IMR-90 (cell line): ENCODE measurements at regions not wholly inside any gene's neighbourhood (a gene's known extent, or its start where the extent isn't known, plus 50 kb on each side); places are given as distances from the start of the nearest gene placed in this dataset.

Experiments used
- ATAC-seq: fragments of 200-7000 bp; cut with Tn5 transposase; 2 replicates; pipeline ENCODE4 v1.9.1; 2020; ENCODE audit warnings: low read depth, mild to moderate bottlenecking, moderate library complexity
- BruUV-seq: library from RNA; stranded (reverse); fragments of 400-500 nt; replicated peaks from 2 replicates; lab custom pipeline; 2021; lab: Mats Ljungman, UMichigan
- CTCF ChIA-PET: fragments of 300-600 bp; formaldehyde crosslinking; extraction: SDS; loops from one replicate; lab custom pipeline; 2021; ENCODE audit warnings: antibody characterized with exemption; lab: Yijun Ruan, JAX
- POLR2A ChIA-PET: fragments of 300-600 bp; sonication (Branson Sonifier 250); formaldehyde crosslinking; loops from one replicate; lab custom pipeline; 2022; ENCODE audit warnings: antibody characterized with exemption; ENCODE audit not compliant: unreplicated experiment; lab: Charles Lee
- DNase-seq: peaks from one replicate; pipeline ENCODE4 v3.0.0; 2013
- H2AFZ ChIP-seq: replicated peaks from 2 replicates; pipeline ENCODE3; 2013; ENCODE audit warnings: low read length, mild to moderate bottlenecking; ENCODE audit not compliant: poor library complexity
- H2AK5ac ChIP-seq: 2 replicates; pipeline ENCODE4 v1.6.1; 2013; ENCODE audit warnings: low read depth, low read length, inconsistent platforms
- H2AK9ac ChIP-seq: replicated peaks from 2 replicates; pipeline ENCODE3; 2013; ENCODE audit warnings: mild to moderate bottlenecking, low read depth, low read length, moderate library complexity; ENCODE audit not compliant: poor library complexity
- H2BK120ac ChIP-seq: 2 replicates; pipeline ENCODE4 v1.6.1; 2013; ENCODE audit warnings: low read depth, low read length, inconsistent platforms
- H2BK15ac ChIP-seq: 3 replicates; pipeline ENCODE4 v1.6.1; 2013; ENCODE audit warnings: low read depth, low read length, inconsistent platforms
- H2BK20ac ChIP-seq: 2 replicates; pipeline ENCODE4 v1.6.1; 2013; ENCODE audit warnings: low read depth, mild to moderate bottlenecking, inconsistent platforms, low read length, moderate library complexity
- H2BK5ac ChIP-seq: 2 replicates; pipeline ENCODE4 v1.6.1; 2013; ENCODE audit warnings: mild to moderate bottlenecking, low read depth, low read length, inconsistent platforms; ENCODE audit not compliant: poor library complexity, severe bottlenecking
- H3K14ac ChIP-seq: replicated peaks from 2 replicates; pipeline ENCODE4 v1.6.1; 2013; ENCODE audit warnings: low read depth, low read length, inconsistent platforms
- H3K18ac ChIP-seq: 2 replicates; pipeline ENCODE4 v1.6.1; 2013; ENCODE audit warnings: low read depth, low read length, control low read depth
- H3K23ac ChIP-seq: 2 replicates; pipeline ENCODE4 v1.6.1; 2013; ENCODE audit warnings: low read depth, low read length, inconsistent platforms
- H3K27ac ChIP-seq: 2 replicates; pipeline ENCODE4 v1.5.1; 2013; ENCODE audit warnings: mild to moderate bottlenecking, control low read depth, low read length; ENCODE audit not compliant: insufficient read depth
- H3K27me3 ChIP-seq: 2 replicates; pipeline ENCODE4 v1.6.1; 2013; ENCODE audit warnings: low read length; ENCODE audit not compliant: control insufficient read depth, insufficient read depth
- H3K36me3 ChIP-seq: 2 replicates; pipeline ENCODE4 v1.6.1; 2013; ENCODE audit warnings: low read length, mixed read lengths; ENCODE audit not compliant: control insufficient read depth, insufficient read depth
- H3K4ac ChIP-seq: 2 replicates; pipeline ENCODE4 v1.6.1; 2013; ENCODE audit warnings: low read depth, low read length, inconsistent platforms
- H3K4me1 ChIP-seq: 2 replicates; pipeline ENCODE4 v1.6.1; 2013; ENCODE audit warnings: low read length, mixed read lengths; ENCODE audit not compliant: control insufficient read depth, insufficient read depth
- H3K4me2 ChIP-seq: 2 replicates; pipeline ENCODE4 v1.6.1; 2013; ENCODE audit warnings: low read depth, mild to moderate bottlenecking, control low read depth, low read length, moderate library complexity
- H3K4me3 ChIP-seq: 2 replicates; pipeline ENCODE4 v1.5.1; 2013; ENCODE audit warnings: low read depth, mild to moderate bottlenecking, control low read depth, low read length, moderate library complexity; ENCODE audit not compliant: insufficient read depth
- H3K56ac ChIP-seq: 2 replicates; pipeline ENCODE4 v1.6.1; 2013; ENCODE audit warnings: low read length, inconsistent platforms; ENCODE audit not compliant: insufficient read depth; ENCODE audit errors: extremely low read depth
- H3K79me1 ChIP-seq, 2 experiments: 2 replicates each; pipeline ENCODE4 v1.6.1; 2013; ENCODE audit warnings: low read length in 2 of 2, inconsistent platforms in 1 of 2, low read depth in 1 of 2
- H3K9ac ChIP-seq: 2 replicates; pipeline ENCODE4 v1.6.1; 2013; ENCODE audit warnings: low read depth, low read length, control low read depth
- H3K9me1 ChIP-seq: 2 replicates; pipeline ENCODE4 v1.6.1; 2013; ENCODE audit warnings: low read length, inconsistent platforms; ENCODE audit not compliant: insufficient read depth
- H3K9me3 ChIP-seq: 2 replicates; pipeline ENCODE4 v1.6.1; 2013; ENCODE audit warnings: low read length; ENCODE audit not compliant: control insufficient read depth, insufficient read depth
- H4K20me1 ChIP-seq: 2 replicates; pipeline ENCODE4 v1.6.1; 2013; ENCODE audit warnings: low read length, inconsistent platforms; ENCODE audit not compliant: insufficient read depth
- H4K5ac ChIP-seq: 2 replicates; pipeline ENCODE4 v1.6.1; 2013; ENCODE audit warnings: mild to moderate bottlenecking, low read depth, low read length, control low read depth
- H4K8ac ChIP-seq, 2 experiments: 2 replicates each; pipeline ENCODE4 v1.6.1; 2013; ENCODE audit warnings: low read depth in 2 of 2, low read length in 2 of 2, control low read depth in 1 of 2, inconsistent platforms in 1 of 2
- H4K91ac ChIP-seq: 2 replicates; pipeline ENCODE4 v1.6.1; 2013; ENCODE audit warnings: low read depth, low read length, inconsistent platforms; ENCODE audit not compliant: insufficient read depth
- BHLHE40 ChIP-seq: fragments of 150-350 bp; IDR thresholded peaks from 2 replicates; pipeline ENCODE4 v1.6.1; 2016; ENCODE audit warnings: mild to moderate bottlenecking, low read depth, low read length
- CEBPB ChIP-seq: IDR thresholded peaks from 2 replicates; pipeline ENCODE4 v1.6.1; 2012; ENCODE audit warnings: low read depth, low read length, improper control_type of control experiment
- CHD1 ChIP-seq: IDR thresholded peaks from 2 replicates; pipeline ENCODE4 v1.6.1; 2012; ENCODE audit warnings: low read depth, low read length, improper control_type of control experiment
- FOS ChIP-seq: fragments of 150-350 bp; IDR thresholded peaks from 2 replicates; pipeline ENCODE4 v1.6.1; 2016; ENCODE audit warnings: low read depth, low read length
- MAFK ChIP-seq: IDR thresholded peaks from 2 replicates; pipeline ENCODE4 v1.6.1; 2012; ENCODE audit warnings: low read depth, low read length, improper control_type of control experiment
- MAZ ChIP-seq: IDR thresholded peaks from 2 replicates; pipeline ENCODE4 v1.6.1; 2012; ENCODE audit warnings: low read depth, mild to moderate bottlenecking, low read length, improper control_type of control experiment, moderate library complexity, borderline replicate concordance
- MXI1 ChIP-seq: IDR thresholded peaks from 2 replicates; pipeline ENCODE4 v1.6.1; 2012; ENCODE audit warnings: low read depth, mild to moderate bottlenecking, low read length, moderate library complexity, borderline replicate concordance
- NFE2L2 ChIP-seq: fragments of 150-350 bp; IDR thresholded peaks from 2 replicates; pipeline ENCODE4 v1.6.1; 2016; ENCODE audit warnings: low read depth, mild to moderate bottlenecking, low read length
- POLR2A ChIP-seq: IDR thresholded peaks from 2 replicates; pipeline ENCODE4 v1.6.1; 2012; ENCODE audit warnings: mild to moderate bottlenecking, low read depth, low read length
- RAD21 ChIP-seq: IDR thresholded peaks from 2 replicates; pipeline ENCODE4 v1.6.1; 2012; ENCODE audit warnings: low read length, improper control_type of control experiment
- RCOR1 ChIP-seq: IDR thresholded peaks from 2 replicates; pipeline ENCODE4 v1.6.1; 2012; ENCODE audit warnings: mild to moderate bottlenecking, low read length, improper control_type of control experiment; ENCODE audit not compliant: insufficient replicate concordance
- RFX5 ChIP-seq: IDR thresholded peaks from 2 replicates; pipeline ENCODE4 v1.8.0; 2012; ENCODE audit warnings: low read depth, mild to moderate bottlenecking, low read length, moderate library complexity
- SMC3 ChIP-seq: fragments of 150-350 bp; IDR thresholded peaks from 2 replicates; pipeline ENCODE4 v1.6.1; 2016; ENCODE audit warnings: low read depth, mild to moderate bottlenecking, antibody characterized with exemption, low read length, moderate library complexity
- WGBS, 2 experiments: methylation state at CpG; one replicate each; pipeline versions ENCODE4 v1.1.5 to v1.1.7; 2013; ENCODE audit warnings: missing lambda C conversion rate in 2 of 2; ENCODE audit not compliant: insufficient read length in 1 of 2; ENCODE audit errors: extremely low coverage in 2 of 2; 5-methylcytosine and 5-hydroxymethylcytosine counted together
- dilution Hi-C: fragments of 300-500 bp; cut with HindIII; formaldehyde crosslinking; loops from one replicate; pipeline ENCODE4 v1.14.3; 2018; ENCODE audit warnings: low sequenced_read_pairs; ENCODE audit not compliant: unreplicated experiment
- in situ Hi-C: fragments of 300-500 bp; cut with MboI; formaldehyde crosslinking; loops from 3 replicates; pipeline ENCODE4 v1.14.3; 2019; ENCODE audit warnings: low sequenced_read_pairs, inconsistent platforms, mixed read lengths
- intact Hi-C: fragments of 100-400 bp; cut with micrococcal nuclease; formaldehyde crosslinking; loops from 2 replicates; pipeline ENCODE4 v1.10.0; 2022
- TF ChIP-seq, protein P1 (sequence below): fragments of 150-350 bp; IDR thresholded peaks from 2 replicates; pipeline ENCODE4 v1.6.1; 2016; ENCODE audit warnings: low read depth, mild to moderate bottlenecking, low read length, moderate library complexity, borderline replicate concordance
- TF ChIP-seq, protein P2 (sequence below): fragments of 150-350 bp; IDR thresholded peaks from 2 replicates; pipeline ENCODE4 v1.6.1; 2017; ENCODE audit warnings: mild to moderate bottlenecking, antibody characterized with exemption, low read length, low read depth
- TF ChIP-seq, protein P3 (sequence below): conservative IDR thresholded peaks from 2 replicates; pipeline ENCODE4 v1.5.1; 2012; ENCODE audit warnings: mild to moderate bottlenecking, low read depth, low read length, improper control_type of control experiment

DNA sequence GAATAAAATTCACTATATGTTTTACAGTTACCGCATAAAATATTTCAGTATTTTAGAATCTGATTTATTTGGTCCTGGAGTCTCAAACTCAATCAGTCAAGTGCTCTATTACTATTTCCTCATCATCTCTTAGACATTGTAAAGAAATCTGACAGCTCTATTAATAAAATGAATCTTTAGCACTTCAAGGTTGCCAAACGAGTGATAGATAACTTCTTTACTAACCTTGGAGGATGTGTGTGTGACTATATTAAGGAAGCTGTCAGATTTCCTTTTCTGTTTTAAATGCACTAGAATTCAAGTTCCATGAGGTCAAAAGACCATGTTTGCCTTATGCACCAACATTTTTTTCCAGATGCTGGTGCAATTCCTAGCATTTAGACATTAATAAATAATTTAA, 389.8 kb upstream of the AZI2 start:
- no peak overlapping the region for H2AFZ ChIP-seq
- no peaks in the 10 kb centered on the region for H3K36me3 ChIP-seq
- H3K23ac ChIP-seq, result no peak overlapping the region
- intact Hi-C loops, result no loop called here
- ChIA-PET CTCF (no interaction called here), POLR2A (no interaction called here)
- no TSS peak for BruUV-seq
- H2BK5ac ChIP-seq, result no peak overlapping the region
- no peaks in the 10 kb centered on the region for H3K27me3 ChIP-seq
- no peak overlapping the region for H3K56ac ChIP-seq
- in situ Hi-C loops, result no loop called here
- no peak overlapping the region for H3K18ac ChIP-seq
- H3K4me1 ChIP-seq, result no peaks in the 10 kb centered on the region
- no peak overlapping the region for H3K4me3 ChIP-seq
- no peaks in the 10 kb centered on the region for H4K20me1 ChIP-seq
- dilution Hi-C loops, result no loop called here
- no peak overlapping the region for H4K5ac ChIP-seq
- ATAC-seq (no peak), DNase-seq (no peak)
- H3K79me1 ChIP-seq, result no peaks in the 10 kb centered on the region
- no peak overlapping the region for H3K4ac ChIP-seq
- no peak overlapping the region for H2BK15ac ChIP-seq
- H2AK9ac ChIP-seq, result no peak overlapping the region
- no peak overlapping the region for H4K91ac ChIP-seq
- no peak overlapping the region for H2BK120ac ChIP-seq
- H3K14ac ChIP-seq, result no peak overlapping the region
- no peak overlapping the region for H3K27ac ChIP-seq
- no CpG with 5 or more reads among the region's 2 CpGs for whole genome bisulfite sequencing, 2 experiments
- TF ChIP-seq NFE2L2 (no peak), POLR2A (no peak), FOS (no peak), SMC3 (no peak), BHLHE40 (no peak), MAFK (no peak), RAD21 (no peak), MXI1 (no peak), RFX5 (no peak), CHD1 (no peak), CEBPB (no peak), MAZ (no peak), RCOR1 (no peak)
- TF ChIP-seq, protein P1, sequence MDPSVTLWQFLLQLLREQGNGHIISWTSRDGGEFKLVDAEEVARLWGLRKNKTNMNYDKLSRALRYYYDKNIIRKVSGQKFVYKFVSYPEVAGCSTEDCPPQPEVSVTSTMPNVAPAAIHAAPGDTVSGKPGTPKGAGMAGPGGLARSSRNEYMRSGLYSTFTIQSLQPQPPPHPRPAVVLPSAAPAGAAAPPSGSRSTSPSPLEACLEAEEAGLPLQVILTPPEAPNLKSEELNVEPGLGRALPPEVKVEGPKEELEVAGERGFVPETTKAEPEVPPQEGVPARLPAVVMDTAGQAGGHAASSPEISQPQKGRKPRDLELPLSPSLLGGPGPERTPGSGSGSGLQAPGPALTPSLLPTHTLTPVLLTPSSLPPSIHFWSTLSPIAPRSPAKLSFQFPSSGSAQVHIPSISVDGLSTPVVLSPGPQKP, result no peak
- TF ChIP-seq, protein P2, sequence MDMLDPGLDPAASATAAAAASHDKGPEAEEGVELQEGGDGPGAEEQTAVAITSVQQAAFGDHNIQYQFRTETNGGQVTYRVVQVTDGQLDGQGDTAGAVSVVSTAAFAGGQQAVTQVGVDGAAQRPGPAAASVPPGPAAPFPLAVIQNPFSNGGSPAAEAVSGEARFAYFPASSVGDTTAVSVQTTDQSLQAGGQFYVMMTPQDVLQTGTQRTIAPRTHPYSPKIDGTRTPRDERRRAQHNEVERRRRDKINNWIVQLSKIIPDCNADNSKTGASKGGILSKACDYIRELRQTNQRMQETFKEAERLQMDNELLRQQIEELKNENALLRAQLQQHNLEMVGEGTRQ, result no peak
- TF ChIP-seq, protein P3, sequence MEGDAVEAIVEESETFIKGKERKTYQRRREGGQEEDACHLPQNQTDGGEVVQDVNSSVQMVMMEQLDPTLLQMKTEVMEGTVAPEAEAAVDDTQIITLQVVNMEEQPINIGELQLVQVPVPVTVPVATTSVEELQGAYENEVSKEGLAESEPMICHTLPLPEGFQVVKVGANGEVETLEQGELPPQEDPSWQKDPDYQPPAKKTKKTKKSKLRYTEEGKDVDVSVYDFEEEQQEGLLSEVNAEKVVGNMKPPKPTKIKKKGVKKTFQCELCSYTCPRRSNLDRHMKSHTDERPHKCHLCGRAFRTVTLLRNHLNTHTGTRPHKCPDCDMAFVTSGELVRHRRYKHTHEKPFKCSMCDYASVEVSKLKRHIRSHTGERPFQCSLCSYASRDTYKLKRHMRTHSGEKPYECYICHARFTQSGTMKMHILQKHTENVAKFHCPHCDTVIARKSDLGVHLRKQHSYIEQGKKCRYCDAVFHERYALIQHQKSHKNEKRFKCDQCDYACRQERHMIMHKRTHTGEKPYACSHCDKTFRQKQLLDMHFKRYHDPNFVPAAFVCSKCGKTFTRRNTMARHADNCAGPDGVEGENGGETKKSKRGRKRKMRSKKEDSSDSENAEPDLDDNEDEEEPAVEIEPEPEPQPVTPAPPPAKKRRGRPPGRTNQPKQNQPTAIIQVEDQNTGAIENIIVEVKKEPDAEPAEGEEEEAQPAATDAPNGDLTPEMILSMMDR, result no peak
- H2BK20ac ChIP-seq, result no peak overlapping the region
- H3K4me2 ChIP-seq, result no peak overlapping the region
- H4K8ac ChIP-seq, result no peak overlapping the region
- H3K9me3 ChIP-seq, result no peaks in the 10 kb centered on the region
- no peak overlapping the region for H3K9ac ChIP-seq
- no peak overlapping the region for H2AK5ac ChIP-seq
- no peaks in the 10 kb centered on the region for H3K9me1 ChIP-seq
